ENCODE measurements at regions not wholly inside any gene's neighbourhood (a gene's known extent, or its start where the extent isn't known, plus 50 kb on each side); places are given as distances from the start of the nearest gene placed in this dataset.

DNA sequence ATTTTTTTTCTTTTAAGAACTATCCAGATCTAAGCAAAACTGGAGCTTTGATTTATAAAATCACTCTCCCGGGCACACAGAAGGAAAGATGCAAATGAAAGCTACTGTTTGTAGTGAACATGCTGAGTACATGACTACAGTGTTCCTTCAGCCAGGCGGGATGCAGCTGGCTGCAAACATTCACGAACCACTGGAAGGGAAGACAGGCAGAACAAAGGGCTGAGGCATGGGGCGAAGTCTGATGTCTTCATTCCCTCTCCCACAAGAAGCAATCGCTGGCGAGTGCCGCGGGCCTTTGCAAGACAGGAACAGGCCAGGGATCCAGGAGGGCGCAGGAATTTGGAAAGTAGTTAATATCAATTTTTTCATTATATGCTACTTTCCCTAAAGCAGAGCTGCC, 257.9 kb upstream of the AJAP1 start:
- H3K36me3 ChIP-seq (ENCODE audit: control insufficient read depth, insufficient read depth, low read length): no peaks in the 10 kb centered on the region
- no peaks in the 10 kb centered on the region for H3K27me3 ChIP-seq (ENCODE audit: control insufficient read depth, insufficient read depth, low read length, poor library complexity, severe bottlenecking)
- peaks cover 10% of the 10 kb centered on the region for H3K4me1 ChIP-seq (ENCODE audit: control insufficient read depth, insufficient read depth, low read length)
- H3K4me3 ChIP-seq (ENCODE audit: insufficient read depth, low read depth, low read length): no peak overlapping the region
- no peaks in the 10 kb centered on the region for H3K9me3 ChIP-seq (ENCODE audit: control insufficient read depth, low read length)
- WGBS, 2 experiments: 43 to 45% methylated on average over 4 to 8 of the region's 9 CpGs
- H3K27ac ChIP-seq (ENCODE audit: insufficient read depth, low read depth, low read length, poor library complexity, severe bottlenecking): no peak overlapping the region

- WGBS, 2 experiments: 86 to 94% methylated on average over 4 of the region's 4 CpGs
- Histone ChIP-seq H3K9me3 (ENCODE audit: control insufficient read depth, low read length) (no peaks in the 10 kb centered on the region), H3K36me3 (ENCODE audit: control insufficient read depth, insufficient read depth, low read length) (no peaks in the 10 kb centered on the region), H3K27ac (ENCODE audit: insufficient read depth, low read depth, low read length, poor library complexity, severe bottlenecking) (no peak overlapping the region), H3K4me1 (ENCODE audit: control insufficient read depth, insufficient read depth, low read length) (peaks cover 10% of the 10 kb centered on the region), H3K4me3 (ENCODE audit: insufficient read depth, low read depth, low read length) (no peak overlapping the region), H3K27me3 (ENCODE audit: control insufficient read depth, insufficient read depth, low read length, poor library complexity, severe bottlenecking) (no peaks in the 10 kb centered on the region)
These were observed 257.2 kb upstream of the AJAP1 start for GRCh38 chr1:4397196-4397595.

- Histone ChIP-seq H3K9me3 (ENCODE audit: control insufficient read depth, low read length) (no peaks in the 10 kb centered on the region), H3K4me1 (ENCODE audit: control insufficient read depth, insufficient read depth, low read length) (peaks cover under 1% of the 10 kb centered on the region), H3K27me3 (ENCODE audit: control insufficient read depth, insufficient read depth, low read length, poor library complexity, severe bottlenecking) (no peaks in the 10 kb centered on the region), H3K36me3 (ENCODE audit: control insufficient read depth, insufficient read depth, low read length) (no peaks in the 10 kb centered on the region), H3K27ac (ENCODE audit: insufficient read depth, low read depth, low read length, poor library complexity, severe bottlenecking) (no peak overlapping the region), H3K4me3 (ENCODE audit: insufficient read depth, low read depth, low read length) (no peak overlapping the region)
- 100% methylated on average over 1 of the region's 1 CpG; no CpG with 5 or more reads in 1 of the 2 experiments for WGBS, 2 experiments
These were observed 252.4 kb upstream of the AJAP1 start for GRCh38 chr1:4402032-4402431.

- Histone ChIP-seq H3K9me3 (ENCODE audit: control insufficient read depth, low read length) (no peaks in the 10 kb centered on the region), H3K27me3 (ENCODE audit: control insufficient read depth, insufficient read depth, low read length, poor library complexity, severe bottlenecking) (no peaks in the 10 kb centered on the region), H3K27ac (ENCODE audit: insufficient read depth, low read depth, low read length, poor library complexity, severe bottlenecking) (no peak overlapping the region), H3K4me1 (ENCODE audit: control insufficient read depth, insufficient read depth, low read length) (no peaks in the 10 kb centered on the region), H3K4me3 (ENCODE audit: insufficient read depth, low read depth, low read length) (no peak overlapping the region), H3K36me3 (ENCODE audit: control insufficient read depth, insufficient read depth, low read length) (no peaks in the 10 kb centered on the region)
- 87 to 89% methylated on average over 12 of the region's 12 CpGs for whole genome bisulfite sequencing, 2 experiments
These were observed 249.4 kb upstream of the AJAP1 start for GRCh38 chr1:4404854-4405590.

GRCh38 chr1:4407851-4408250, 246.6 kb upstream of the AJAP1 start:
- H3K27me3 ChIP-seq (ENCODE audit: control insufficient read depth, insufficient read depth, low read length, poor library complexity, severe bottlenecking): no peaks in the 10 kb centered on the region
- no peaks in the 10 kb centered on the region for H3K36me3 ChIP-seq (ENCODE audit: control insufficient read depth, insufficient read depth, low read length)
- no peaks in the 10 kb centered on the region for H3K4me1 ChIP-seq (ENCODE audit: control insufficient read depth, insufficient read depth, low read length)
- H3K27ac ChIP-seq (ENCODE audit: insufficient read depth, low read depth, low read length, poor library complexity, severe bottlenecking): no peak overlapping the region
- no peaks in the 10 kb centered on the region for H3K9me3 ChIP-seq (ENCODE audit: control insufficient read depth, low read length)
- H3K4me3 ChIP-seq (ENCODE audit: insufficient read depth, low read depth, low read length): no peak overlapping the region
- 95% methylated on average over 16 of the region's 16 CpGs for WGBS, 2 experiments

DNA sequence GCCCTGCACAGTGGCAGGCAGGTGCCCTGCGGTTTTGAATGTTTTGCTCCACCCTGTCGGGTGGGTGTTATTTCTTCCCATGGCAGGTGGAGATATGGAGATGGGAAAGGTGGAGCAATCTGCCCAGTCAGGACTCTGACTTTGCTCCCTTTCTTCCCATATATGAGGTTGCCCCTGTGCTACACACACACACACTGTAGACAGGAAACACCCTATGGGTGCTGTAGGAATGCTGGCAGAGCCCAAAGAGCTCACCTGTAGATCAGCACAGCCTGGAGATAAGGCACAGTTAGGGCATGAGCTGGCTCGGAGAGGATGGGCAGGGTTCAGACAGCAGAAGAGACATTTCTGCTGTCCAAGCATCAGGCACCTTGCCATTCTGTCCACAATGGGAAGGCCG, 246.0 kb upstream of the AJAP1 start:
- WGBS, 2 experiments: 77 to 80% methylated on average over 4 of the region's 4 CpGs

DNA sequence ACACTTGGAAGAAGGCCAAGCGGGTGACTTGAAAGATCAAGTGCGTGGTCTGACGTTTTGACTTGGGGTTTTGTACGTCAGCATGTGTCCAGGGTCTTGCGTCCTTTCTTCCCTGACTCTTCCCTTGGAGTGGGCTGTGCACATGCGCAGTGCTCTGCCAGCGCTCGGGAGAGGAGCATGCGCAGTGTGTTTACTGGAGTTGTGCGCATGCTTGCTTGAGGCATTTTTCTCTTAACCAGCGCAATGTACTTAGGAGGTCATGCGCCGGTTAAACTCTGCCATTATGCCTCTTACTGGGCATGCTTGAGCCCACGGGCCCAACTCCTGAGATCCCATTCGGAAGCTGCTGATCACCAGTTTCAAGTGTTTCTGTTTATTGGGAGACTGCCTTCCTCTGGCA, 242.5 kb upstream of the AJAP1 start:
- WGBS, 2 experiments: 96 to 97% methylated on average over 15 of the region's 15 CpGs
- no peaks in the 10 kb centered on the region for H3K4me1 ChIP-seq (ENCODE audit: control insufficient read depth, insufficient read depth, low read length)
- H3K27ac ChIP-seq (ENCODE audit: insufficient read depth, low read depth, low read length, poor library complexity, severe bottlenecking): no peak overlapping the region
- no peaks in the 10 kb centered on the region for H3K9me3 ChIP-seq (ENCODE audit: control insufficient read depth, low read length)
- H3K36me3 ChIP-seq (ENCODE audit: control insufficient read depth, insufficient read depth, low read length): no peaks in the 10 kb centered on the region
- H3K27me3 ChIP-seq (ENCODE audit: control insufficient read depth, insufficient read depth, low read length, poor library complexity, severe bottlenecking): no peaks in the 10 kb centered on the region
- no peak overlapping the region for H3K4me3 ChIP-seq (ENCODE audit: insufficient read depth, low read depth, low read length)

More for the DNA sequence above, 246.0 kb upstream of the AJAP1 start:
- Histone ChIP-seq H3K27me3 (ENCODE audit: control insufficient read depth, insufficient read depth, low read length, poor library complexity, severe bottlenecking) (no peaks in the 10 kb centered on the region), H3K9me3 (ENCODE audit: control insufficient read depth, low read length) (no peaks in the 10 kb centered on the region), H3K36me3 (ENCODE audit: control insufficient read depth, insufficient read depth, low read length) (no peaks in the 10 kb centered on the region), H3K27ac (ENCODE audit: insufficient read depth, low read depth, low read length, poor library complexity, severe bottlenecking) (no peak overlapping the region), H3K4me3 (ENCODE audit: insufficient read depth, low read depth, low read length) (no peak overlapping the region), H3K4me1 (ENCODE audit: control insufficient read depth, insufficient read depth, low read length) (no peaks in the 10 kb centered on the region)

DNA sequence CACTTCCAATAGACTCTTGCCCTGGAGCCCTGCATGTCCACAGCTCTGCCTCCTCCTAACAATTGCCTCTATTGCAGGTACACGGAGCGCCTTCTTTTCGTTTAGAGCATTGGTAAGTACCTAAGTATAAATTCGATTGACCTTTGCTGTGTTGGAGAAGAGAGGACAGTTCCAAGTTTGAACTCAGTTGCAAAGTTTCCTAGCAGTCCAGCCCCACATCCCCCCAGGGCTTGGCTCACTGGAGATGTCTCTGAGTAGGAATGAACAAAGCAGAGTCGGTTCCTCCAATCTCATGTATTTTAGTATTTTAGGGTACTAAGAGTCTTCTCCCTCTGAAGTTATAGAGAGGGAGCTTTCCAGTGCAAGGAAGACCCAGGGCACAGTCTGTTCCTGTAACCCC, 238.9 kb upstream of the AJAP1 start:
- no peak overlapping the region for H3K27ac ChIP-seq (ENCODE audit: insufficient read depth, low read depth, low read length, poor library complexity, severe bottlenecking)
- 88 to 99% methylated on average over 5 of the region's 5 CpGs for WGBS, 2 experiments
- no peaks in the 10 kb centered on the region for H3K27me3 ChIP-seq (ENCODE audit: control insufficient read depth, insufficient read depth, low read length, poor library complexity, severe bottlenecking)
- H3K9me3 ChIP-seq (ENCODE audit: control insufficient read depth, low read length): no peaks in the 10 kb centered on the region
- H3K4me3 ChIP-seq (ENCODE audit: insufficient read depth, low read depth, low read length): no peak overlapping the region
- H3K36me3 ChIP-seq (ENCODE audit: control insufficient read depth, insufficient read depth, low read length): no peaks in the 10 kb centered on the region
- no peaks in the 10 kb centered on the region for H3K4me1 ChIP-seq (ENCODE audit: control insufficient read depth, insufficient read depth, low read length)

DNA sequence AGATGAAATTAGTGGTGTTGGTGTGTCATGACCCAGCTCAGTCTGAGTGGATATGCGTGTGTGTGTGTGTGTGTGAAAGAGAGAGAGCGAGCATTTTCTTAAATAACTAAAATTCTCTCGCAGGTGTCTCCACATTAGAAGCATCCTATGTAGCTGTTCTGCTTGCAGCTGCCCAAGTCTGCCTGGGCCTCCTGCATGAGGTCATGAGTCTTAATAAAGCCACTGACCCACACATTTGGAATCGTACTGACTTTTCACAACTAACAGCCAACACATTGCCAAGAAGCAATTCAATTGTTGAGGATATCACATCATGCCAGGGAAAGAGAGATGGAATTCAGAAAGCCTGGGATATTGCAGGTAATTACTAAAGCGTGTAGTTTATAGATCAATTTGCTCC, 238.2 kb upstream of the AJAP1 start:
- WGBS, 2 experiments: 77 to 87% methylated on average over 4 to 5 of the region's 5 CpGs
- Histone ChIP-seq H3K4me1 (ENCODE audit: control insufficient read depth, insufficient read depth, low read length) (no peaks in the 10 kb centered on the region), H3K4me3 (ENCODE audit: insufficient read depth, low read depth, low read length) (no peak overlapping the region), H3K36me3 (ENCODE audit: control insufficient read depth, insufficient read depth, low read length) (no peaks in the 10 kb centered on the region), H3K9me3 (ENCODE audit: control insufficient read depth, low read length) (no peaks in the 10 kb centered on the region), H3K27ac (ENCODE audit: insufficient read depth, low read depth, low read length, poor library complexity, severe bottlenecking) (no peak overlapping the region), H3K27me3 (ENCODE audit: control insufficient read depth, insufficient read depth, low read length, poor library complexity, severe bottlenecking) (no peaks in the 10 kb centered on the region)

GRCh38 chr1:4418021-4418420, 236.4 kb upstream of the AJAP1 start:
- no peaks in the 10 kb centered on the region for H3K9me3 ChIP-seq (ENCODE audit: control insufficient read depth, low read length)
- no peaks in the 10 kb centered on the region for H3K27me3 ChIP-seq (ENCODE audit: control insufficient read depth, insufficient read depth, low read length, poor library complexity, severe bottlenecking)
- no peak overlapping the region for H3K27ac ChIP-seq (ENCODE audit: insufficient read depth, low read depth, low read length, poor library complexity, severe bottlenecking)
- no peaks in the 10 kb centered on the region for H3K4me1 ChIP-seq (ENCODE audit: control insufficient read depth, insufficient read depth, low read length)
- H3K36me3 ChIP-seq (ENCODE audit: control insufficient read depth, insufficient read depth, low read length): no peaks in the 10 kb centered on the region
- WGBS, 2 experiments: 92 to 93% methylated on average over 7 of the region's 7 CpGs
- no peak overlapping the region for H3K4me3 ChIP-seq (ENCODE audit: insufficient read depth, low read depth, low read length)
